ENCODE measurements at regions not wholly inside any gene's neighbourhood (a gene's known extent, or its start where the extent isn't known, plus 50 kb on each side); places are given as distances from the start of the nearest gene placed in this dataset.

- TF ChIP-seq POLR2AphosphoS5 (IDR thresholded peaks at IDR 0.05; ENCODE audit: low read depth) (no peak), CTCF (IDR thresholded peaks at IDR 0.05; ENCODE audit: insufficient read depth, low read length) (no peak)
- TF ChIP-seq, protein P1, sequence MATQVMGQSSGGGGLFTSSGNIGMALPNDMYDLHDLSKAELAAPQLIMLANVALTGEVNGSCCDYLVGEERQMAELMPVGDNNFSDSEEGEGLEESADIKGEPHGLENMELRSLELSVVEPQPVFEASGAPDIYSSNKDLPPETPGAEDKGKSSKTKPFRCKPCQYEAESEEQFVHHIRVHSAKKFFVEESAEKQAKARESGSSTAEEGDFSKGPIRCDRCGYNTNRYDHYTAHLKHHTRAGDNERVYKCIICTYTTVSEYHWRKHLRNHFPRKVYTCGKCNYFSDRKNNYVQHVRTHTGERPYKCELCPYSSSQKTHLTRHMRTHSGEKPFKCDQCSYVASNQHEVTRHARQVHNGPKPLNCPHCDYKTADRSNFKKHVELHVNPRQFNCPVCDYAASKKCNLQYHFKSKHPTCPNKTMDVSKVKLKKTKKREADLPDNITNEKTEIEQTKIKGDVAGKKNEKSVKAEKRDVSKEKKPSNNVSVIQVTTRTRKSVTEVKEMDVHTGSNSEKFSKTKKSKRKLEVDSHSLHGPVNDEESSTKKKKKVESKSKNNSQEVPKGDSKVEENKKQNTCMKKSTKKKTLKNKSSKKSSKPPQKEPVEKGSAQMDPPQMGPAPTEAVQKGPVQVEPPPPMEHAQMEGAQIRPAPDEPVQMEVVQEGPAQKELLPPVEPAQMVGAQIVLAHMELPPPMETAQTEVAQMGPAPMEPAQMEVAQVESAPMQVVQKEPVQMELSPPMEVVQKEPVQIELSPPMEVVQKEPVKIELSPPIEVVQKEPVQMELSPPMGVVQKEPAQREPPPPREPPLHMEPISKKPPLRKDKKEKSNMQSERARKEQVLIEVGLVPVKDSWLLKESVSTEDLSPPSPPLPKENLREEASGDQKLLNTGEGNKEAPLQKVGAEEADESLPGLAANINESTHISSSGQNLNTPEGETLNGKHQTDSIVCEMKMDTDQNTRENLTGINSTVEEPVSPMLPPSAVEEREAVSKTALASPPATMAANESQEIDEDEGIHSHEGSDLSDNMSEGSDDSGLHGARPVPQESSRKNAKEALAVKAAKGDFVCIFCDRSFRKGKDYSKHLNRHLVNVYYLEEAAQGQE (IDR thresholded peaks at IDR 0.05; ENCODE audit: insufficient replicate concordance, low read depth) = no peak
Observed at GRCh38 chr2:59932341-59932740, 621.1 kb downstream of the BCL11A start.

Data from HL-60 (cell line).